ENCODE measurements at regions not wholly inside any gene's neighbourhood (a gene's known extent, or its start where the extent isn't known, plus 50 kb on each side); places are given as distances from the start of the nearest gene placed in this dataset.

GRCh38 chr1:203573730-203574129, 52.9 kb upstream of the ATP2B4 start:
- Histone ChIP-seq H3K27me3 (ENCODE audit: insufficient read depth, low read depth, low read length) (no peaks in the 10 kb centered on the region), H3F3A (ENCODE audit: insufficient read depth, low read length, poor library complexity, severe bottlenecking) (peaks cover 3% of the 10 kb centered on the region), H3K36me3 (ENCODE audit: insufficient read depth, low read length) (no peaks in the 10 kb centered on the region), H3K4me3 (ENCODE audit: low read length) (no peak overlapping the region), H3K27ac (ENCODE audit: low read length) (no peak overlapping the region), H4K20me1 (ENCODE audit: insufficient read depth) (no peaks in the 10 kb centered on the region), H3K79me2 (replicated peaks; ENCODE audit: insufficient read depth, low read length) (no peaks in the 10 kb centered on the region), H3K9me2 (ENCODE audit: insufficient read depth, low read length) (no peaks in the 10 kb centered on the region), H3K4me2 (ENCODE audit: low read length) (no peak overlapping the region), H2AFZ (ENCODE audit: low read depth, low read length) (no peak overlapping the region), H3K9ac (ENCODE audit: low read length) (no peak overlapping the region), H3K9me3 (ENCODE audit: low read length) (no peaks in the 10 kb centered on the region)
- TF ChIP-seq MXI1 (conservative IDR thresholded peaks at IDR 0.05; ENCODE audit: poor library complexity, severe bottlenecking), result no peak
- no peak for TF ChIP-seq REST (IDR thresholded peaks at IDR 0.05; ENCODE audit: borderline replicate concordance)
- no peak for TF ChIP-seq TAF1 (IDR thresholded peaks at IDR 0.05; ENCODE audit: low read depth)
- no peak for TF ChIP-seq SMC3 (conservative IDR thresholded peaks at IDR 0.05; ENCODE audit: poor library complexity)
- no peak for TF ChIP-seq POLR2AphosphoS5 (IDR thresholded peaks at IDR 0.05)
- no peak for TF ChIP-seq EZH2 (IDR thresholded peaks at IDR 0.05; ENCODE audit: borderline replicate concordance, insufficient read depth, low read length, poor library complexity, severe bottlenecking)
- TF ChIP-seq CTCF (IDR thresholded peaks at IDR 0.05; ENCODE audit: poor library complexity, severe bottlenecking), result no peak
- TF ChIP-seq EP300 (conservative IDR thresholded peaks at IDR 0.05; ENCODE audit: poor library complexity, severe bottlenecking), result no peak

Measured in neural cell (in vitro differentiated cells).